GM12878 (cell line): ENCODE measurements at regions not wholly inside any gene's neighbourhood (a gene's known extent, or its start where the extent isn't known, plus 50 kb on each side); places are given as distances from the start of the nearest gene placed in this dataset.

Experiments used
- ATAC-seq: fragments of 200-7000 bp; cut with Tn5 transposase; 3 replicates; pipeline ENCODE4 v1.9.1; 2020; ENCODE audit warnings: mild to moderate bottlenecking, moderate library complexity
- BruUV-seq: library from RNA; stranded (reverse); fragments of 400-500 nt; replicated peaks from 2 replicates; lab custom pipeline; 2021; lab: Mats Ljungman, UMichigan
- CTCF ChIA-PET: fragments of 300-600 bp; sonication (Branson Sonifier 250); formaldehyde crosslinking; extraction: SDS; loops from one replicate; lab custom pipeline; 2021; ENCODE audit warnings: inconsistent platforms; lab: Yijun Ruan, JAX
- POLR2A ChIA-PET: fragments of 350-600 bp; formaldehyde crosslinking; extraction: SDS; loops from one replicate; lab custom pipeline; 2021; ENCODE audit warnings: inconsistent platforms; lab: Charles Lee
- RAD21 ChIA-PET: fragments of 300-600 bp; sonication (Branson Sonifier 250); formaldehyde crosslinking; loops from one replicate; lab custom pipeline; 2023; ENCODE audit warnings: antibody characterized with exemption; ENCODE audit not compliant: unreplicated experiment; lab: Charles Lee
- SMC1A ChIA-PET: fragments of 300-600 bp; sonication (Branson Sonifier 250); formaldehyde crosslinking; loops from one replicate; lab custom pipeline; 2023; ENCODE audit not compliant: unreplicated experiment, uncharacterized antibody; lab: Charles Lee
- DNase-seq: peaks from one replicate; pipeline ENCODE4 v3.0.0-alpha.2; 2011; ENCODE audit warnings: low read depth, low spot score
- FAIRE-seq: peaks from 3 replicates; lab custom pipeline; 2011; peaks lifted over from hg19 to GRCh38; lab: Jason Lieb, UNC
- H2AFZ ChIP-seq: 2 replicates; pipeline ENCODE4 v1.6.0; 2011; ENCODE audit warnings: low read depth, low read length, control low read depth; ENCODE audit not compliant: control insufficient read depth
- H3K27ac ChIP-seq: 2 replicates; pipeline ENCODE4 v1.5.1; 2011; ENCODE audit warnings: control low read depth; ENCODE audit not compliant: control insufficient read depth, insufficient read depth
- H3K27me3 ChIP-seq, 2 experiments: replicated peaks in 1 of 2; 2 replicates each; pipeline versions ENCODE4 v1.6.0 to v1.6.1; 2011; ENCODE audit warnings: low read length in 1 of 2; ENCODE audit not compliant: control insufficient read depth in 2 of 2, insufficient read depth in 2 of 2
- H3K36me3 ChIP-seq, 2 experiments: 2 replicates each; pipeline ENCODE4 v1.5.1; 2011; ENCODE audit warnings: low read length in 1 of 2; ENCODE audit not compliant: control insufficient read depth in 2 of 2, insufficient read depth in 2 of 2
- H3K4me1 ChIP-seq: 2 replicates; pipeline ENCODE4 v1.6.1; 2011; ENCODE audit warnings: mild to moderate bottlenecking, low read length, moderate library complexity, mixed read lengths; ENCODE audit not compliant: control insufficient read depth, insufficient read depth
- H3K4me2 ChIP-seq: 2 replicates; pipeline ENCODE4 v1.6.0; 2011; ENCODE audit warnings: control low read depth; ENCODE audit not compliant: control insufficient read depth, insufficient read depth
- H3K4me3 ChIP-seq: fragments of 200-600 bp; sonication (generic); 2 replicates; pipeline ENCODE4 v1.5.1; 2016
- H3K79me2 ChIP-seq: 2 replicates; pipeline ENCODE4 v1.6.0; 2011; ENCODE audit warnings: low read length; ENCODE audit not compliant: control insufficient read depth, insufficient read depth
- H3K9ac ChIP-seq: 2 replicates; pipeline ENCODE4 v1.8.0; 2011; ENCODE audit warnings: low read length, control low read depth, mixed read lengths; ENCODE audit not compliant: control insufficient read depth, insufficient read depth
- H3K9me3 ChIP-seq: replicated peaks from 3 replicates; pipeline ENCODE4 v1.5.1; 2011; ENCODE audit warnings: mild to moderate bottlenecking, low read length; ENCODE audit not compliant: control insufficient read depth, insufficient read depth
- H4K20me1 ChIP-seq: 2 replicates; pipeline ENCODE4 v1.6.0; 2011; ENCODE audit not compliant: control insufficient read depth, insufficient read depth
- BRCA1 ChIP-seq: IDR thresholded peaks from 2 replicates; pipeline ENCODE4 v1.6.1; 2011; ENCODE audit warnings: low read depth, low read length, improper control_type of control experiment
- CHD2 ChIP-seq: IDR thresholded peaks from 2 replicates; pipeline ENCODE4 v1.6.1; 2011; ENCODE audit warnings: low read depth, low read length, improper control_type of control experiment, borderline replicate concordance
- CREM ChIP-seq: IDR thresholded peaks from 2 replicates; pipeline ENCODE4 v1.6.1; 2014; ENCODE audit warnings: antibody characterized with exemption, low read depth
- E4F1 ChIP-seq: fragments of 450-650 bp; IDR thresholded peaks from 2 replicates; pipeline ENCODE4 v1.6.1; 2018; ENCODE audit warnings: borderline replicate concordance, mild to moderate bottlenecking; ENCODE audit not compliant: partially characterized antibody
- IKZF2 ChIP-seq, 2 experiments: fragments of 450-650 bp; IDR thresholded peaks; 2 replicates each; pipeline ENCODE4 v1.6.1; 2017; ENCODE audit warnings: mild to moderate bottlenecking in 2 of 2, moderate library complexity in 2 of 2
- KAT2A ChIP-seq: conservative IDR thresholded peaks from 2 replicates; pipeline ENCODE4 v1.6.1; 2011; ENCODE audit warnings: low read depth, low read length; ENCODE audit not compliant: control insufficient read depth
- MTA2 ChIP-seq: fragments of 450-650 bp; IDR thresholded peaks from 2 replicates; pipeline ENCODE4 v1.6.1; 2016; ENCODE audit warnings: low read depth, mild to moderate bottlenecking, moderate library complexity
- MTA3 ChIP-seq: IDR thresholded peaks from 2 replicates; pipeline ENCODE4 v1.6.1; 2012; ENCODE audit warnings: low read length, inconsistent platforms, borderline replicate concordance
- SUZ12 ChIP-seq: fragments of 200-600 bp; sonication (generic); IDR thresholded peaks from one replicate; pipeline ENCODE4 v1.6.1; 2018; ENCODE audit warnings: antibody characterized with exemption, mild to moderate bottlenecking; ENCODE audit not compliant: unreplicated experiment
- TARDBP ChIP-seq: IDR thresholded peaks from 2 replicates; pipeline ENCODE4 v1.6.1; 2016; ENCODE audit warnings: borderline replicate concordance
- USF2 ChIP-seq: IDR thresholded peaks from 2 replicates; pipeline ENCODE4 v1.6.1; 2011; ENCODE audit warnings: low read depth, low read length, improper control_type of control experiment, borderline replicate concordance
- YBX1 ChIP-seq: fragments of 450-650 bp; IDR thresholded peaks from 2 replicates; pipeline ENCODE4 v1.6.1; 2016; ENCODE audit warnings: antibody characterized with exemption
- ZNF622 ChIP-seq: fragments of 450-650 bp; IDR thresholded peaks from 2 replicates; pipeline ENCODE4 v1.6.1; 2017; ENCODE audit warnings: mild to moderate bottlenecking, inconsistent platforms
- ZSCAN29 ChIP-seq: fragments of 450-650 bp; IDR thresholded peaks from 2 replicates; pipeline ENCODE4 v1.6.1; 2017; ENCODE audit warnings: mild to moderate bottlenecking, moderate library complexity
- ZZZ3 ChIP-seq: IDR thresholded peaks from 2 replicates; pipeline ENCODE4 v1.6.1; 2011; ENCODE audit warnings: low read depth; ENCODE audit not compliant: control insufficient read depth, insufficient read length
- WGBS: methylation state at CpG from one replicate; pipeline ENCODE4 v1.1.6; 2016; ENCODE audit warnings: low lambda C conversion rate; ENCODE audit not compliant: insufficient replicate concordance, insufficient coverage; ENCODE audit errors: missing lambda C conversion rate; 5-methylcytosine and 5-hydroxymethylcytosine counted together
- in situ Hi-C: fragments of 300-500 bp; cut with MboI; formaldehyde crosslinking; loops from 9 replicates; pipeline ENCODE4 v1.14.3; 2018; ENCODE audit warnings: mixed read lengths
- intact Hi-C: fragments of 100-400 bp; cut with micrococcal nuclease; formaldehyde crosslinking; loops from one replicate; pipeline ENCODE4 v1.14.2; 2022; ENCODE audit not compliant: unreplicated experiment
- TF ChIP-seq, protein P1 (sequence below): fragments of 450-650 bp; formaldehyde crosslinking; IDR thresholded peaks from 2 replicates; pipeline ENCODE4 v1.4.0; 2022; ENCODE audit warnings: mild to moderate bottlenecking, moderate library complexity

DNA sequence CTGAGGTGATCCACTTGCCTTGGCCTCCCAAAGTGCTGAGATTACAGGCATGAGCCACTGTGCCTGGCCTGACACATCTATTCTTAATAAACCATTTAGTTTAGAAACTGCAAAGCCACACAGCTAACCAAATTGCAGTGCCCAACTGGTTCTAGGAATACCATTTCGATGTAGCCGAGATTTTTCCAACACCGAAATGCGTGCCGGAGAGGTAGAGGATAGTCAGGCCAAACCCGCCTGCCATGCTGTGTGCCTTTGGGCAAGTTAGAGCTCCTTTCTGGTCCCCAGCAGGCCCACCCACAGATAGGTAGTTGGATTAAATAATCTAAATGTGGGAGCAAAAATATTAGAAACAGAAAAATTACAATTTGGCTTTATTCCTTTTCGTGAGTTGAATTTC lies 254.4 kb downstream of the FOXD2 start:
- H2AFZ ChIP-seq: no peak overlapping the region
- TF ChIP-seq, protein P1, sequence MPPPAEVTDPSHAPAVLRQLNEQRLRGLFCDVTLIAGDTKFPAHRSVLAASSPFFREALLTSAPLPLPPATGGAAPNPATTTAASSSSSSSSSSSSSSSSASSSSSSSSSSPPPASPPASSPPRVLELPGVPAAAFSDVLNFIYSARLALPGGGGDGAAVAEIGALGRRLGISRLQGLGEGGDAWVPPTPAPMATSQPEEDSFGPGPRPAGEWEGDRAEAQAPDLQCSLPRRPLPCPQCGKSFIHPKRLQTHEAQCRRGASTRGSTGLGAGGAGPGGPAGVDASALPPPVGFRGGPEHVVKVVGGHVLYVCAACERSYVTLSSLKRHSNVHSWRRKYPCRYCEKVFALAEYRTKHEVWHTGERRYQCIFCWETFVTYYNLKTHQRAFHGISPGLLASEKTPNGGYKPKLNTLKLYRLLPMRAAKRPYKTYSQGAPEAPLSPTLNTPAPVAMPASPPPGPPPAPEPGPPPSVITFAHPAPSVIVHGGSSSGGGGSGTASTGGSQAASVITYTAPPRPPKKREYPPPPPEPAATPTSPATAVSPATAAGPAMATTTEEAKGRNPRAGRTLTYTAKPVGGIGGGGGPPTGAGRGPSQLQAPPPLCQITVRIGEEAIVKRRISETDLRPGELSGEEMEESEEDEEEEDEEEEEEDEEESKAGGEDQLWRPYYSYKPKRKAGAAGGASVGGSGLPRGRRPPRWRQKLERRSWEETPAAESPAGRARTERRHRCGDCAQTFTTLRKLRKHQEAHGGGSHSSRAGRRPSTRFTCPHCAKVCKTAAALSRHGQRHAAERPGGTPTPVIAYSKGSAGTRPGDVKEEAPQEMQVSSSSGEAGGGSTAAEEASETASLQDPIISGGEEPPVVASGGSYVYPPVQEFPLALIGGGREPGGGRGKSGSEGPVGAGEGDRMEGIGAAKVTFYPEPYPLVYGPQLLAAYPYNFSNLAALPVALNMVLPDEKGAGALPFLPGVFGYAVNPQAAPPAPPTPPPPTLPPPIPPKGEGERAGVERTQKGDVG (CRISPR knock-in tag): no peak
- no peak for TF ChIP-seq KAT2A
- no peak for TF ChIP-seq ZZZ3
- TF ChIP-seq IKZF2 (IDR thresholded peaks at IDR 0.05): no peak
- TF ChIP-seq E4F1: no peak
- TF ChIP-seq USF2: no peak
- TF ChIP-seq ZNF622: no peak
- no peak for TF ChIP-seq BRCA1
- no peak for TF ChIP-seq MTA2
- no peak for TF ChIP-seq SUZ12
- TF ChIP-seq CHD2: no peak
- TF ChIP-seq TARDBP: no peak
- TF ChIP-seq ZSCAN29: no peak
- no peak for TF ChIP-seq YBX1
- no peak for TF ChIP-seq CREM
- no peak for TF ChIP-seq MTA3
- intact Hi-C loops: no loop called here
- H3K4me3 ChIP-seq: no peak overlapping the region
- no peaks in the 10 kb centered on the region for H3K4me1 ChIP-seq
- BruUV-seq: no TSS peak
- H3K27ac ChIP-seq: no peak overlapping the region
- no peaks in the 10 kb centered on the region for H3K79me2 ChIP-seq
- no peak overlapping the region for H3K9ac ChIP-seq
- RAD21 ChIA-PET: no interaction called here
- no peak overlapping the region for H3K4me2 ChIP-seq
- no peak for FAIRE-seq
- H3K9me3 ChIP-seq: no peaks in the 10 kb centered on the region
- no peaks in the 10 kb centered on the region for H4K20me1 ChIP-seq
- SMC1A ChIA-PET: no interaction called here
- CTCF ChIA-PET: no interaction called here
- H3K27me3 ChIP-seq: peaks cover 0 to 2% of the 10 kb centered on the region in 2 experiments; a peak in 2 of 4 replicates
- no peak for DNase-seq
- 61% methylated on average over 7 of the region's 7 CpGs for WGBS
- no peaks in the 10 kb centered on the region for H3K36me3 ChIP-seq
- ATAC-seq: no peak
- in situ Hi-C loops: no loop called here
- POLR2A ChIA-PET: no interaction called here
